ENCODE measurements at regions not wholly inside any gene's neighbourhood (a gene's known extent, or its start where the extent isn't known, plus 50 kb on each side); places are given as distances from the start of the nearest gene placed in this dataset.
A peak's percentile ranks its signal among the peaks of the same experiment; 100 is the strongest.
"Not testable (repeated sequence)": the region's sequence is repeated elsewhere in the genome, so short reads cannot be mapped to it uniquely, and the experiment has no call there.

DNA sequence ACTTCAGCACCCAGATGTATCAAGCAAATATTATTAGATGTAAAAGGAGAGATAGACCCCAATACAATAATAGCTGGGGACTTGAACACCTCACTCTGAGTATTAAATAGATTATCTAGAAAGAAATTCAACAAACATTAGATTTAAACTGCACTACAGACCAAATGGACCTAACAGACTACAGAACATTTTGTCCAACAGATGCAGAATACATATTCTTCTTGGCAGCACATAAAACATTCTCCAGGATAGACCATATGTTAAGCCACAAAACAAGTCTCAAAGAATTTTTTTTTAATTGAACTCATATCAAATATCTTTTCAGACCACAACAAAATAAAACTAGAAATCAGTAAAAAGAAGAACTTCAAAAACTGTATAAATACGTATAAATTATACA is 130.4 kb downstream of the MTERF1 start:
- DNase-seq (ENCODE audit: extremely low read depth, low read depth, low spot score): no peak

DNA sequence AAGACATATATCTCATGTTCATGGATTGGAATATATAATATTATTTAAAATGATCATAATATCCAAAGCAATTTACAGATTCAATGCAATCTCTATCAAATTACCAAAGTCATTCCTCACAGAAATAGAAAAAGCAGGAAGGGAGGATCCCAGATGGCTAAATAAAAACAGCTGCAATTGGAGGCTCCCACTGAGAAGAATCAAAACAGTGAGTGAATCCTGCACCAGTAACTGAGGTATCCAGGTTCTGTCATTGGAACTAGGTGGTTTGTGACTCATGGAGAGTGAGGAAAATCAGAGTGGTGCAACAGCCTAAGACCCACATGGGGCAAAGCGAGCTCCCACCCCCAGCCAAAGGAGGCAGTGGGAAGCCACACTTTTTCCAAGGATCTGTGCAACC is 128.4 kb downstream of the MTERF1 start:
- DNase-seq (ENCODE audit: extremely low read depth, low read depth, low spot score): no peak

GRCh38 chr7:91754280-91754679 is 126.2 kb downstream of the MTERF1 start:
- DNase-seq (ENCODE audit: extremely low read depth, low read depth, low spot score): not testable (repeated sequence)

DNA sequence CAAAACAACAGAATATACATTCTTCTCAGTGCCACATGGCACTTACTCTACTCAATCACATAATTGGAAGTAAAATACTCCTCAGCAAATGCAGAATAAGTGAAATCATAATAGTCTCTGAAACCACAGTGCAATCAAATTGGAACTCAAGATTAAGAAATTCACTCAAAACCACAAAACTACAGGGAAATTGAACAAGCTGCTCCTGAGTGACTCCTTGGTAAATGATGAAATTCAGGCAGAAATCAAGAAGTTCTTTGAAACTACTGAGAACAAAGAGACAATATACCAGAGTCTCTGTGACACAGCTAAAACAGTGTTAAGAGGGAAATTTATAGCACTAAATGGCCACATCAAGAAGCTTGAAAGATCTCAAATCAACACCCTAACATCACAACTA is 125.4 kb downstream of the MTERF1 start:
- not testable (repeated sequence) for DNase-seq (ENCODE audit: extremely low read depth, low read depth, low spot score)

GRCh38 chr7:91759205-91759863 is 121.2 kb downstream of the MTERF1 start:
- DNase-seq (ENCODE audit: extremely low read depth, low read depth, low spot score): no peak

GRCh38 chr7:91767820-91768219 is 112.7 kb downstream of the MTERF1 start:
- no peak for DNase-seq (ENCODE audit: extremely low read depth, low read depth, low spot score)

GRCh38 chr7:91771394-91771793 is 109.1 kb downstream of the MTERF1 start:
- no peak for DNase-seq (ENCODE audit: extremely low read depth, low read depth, low spot score)

DNA sequence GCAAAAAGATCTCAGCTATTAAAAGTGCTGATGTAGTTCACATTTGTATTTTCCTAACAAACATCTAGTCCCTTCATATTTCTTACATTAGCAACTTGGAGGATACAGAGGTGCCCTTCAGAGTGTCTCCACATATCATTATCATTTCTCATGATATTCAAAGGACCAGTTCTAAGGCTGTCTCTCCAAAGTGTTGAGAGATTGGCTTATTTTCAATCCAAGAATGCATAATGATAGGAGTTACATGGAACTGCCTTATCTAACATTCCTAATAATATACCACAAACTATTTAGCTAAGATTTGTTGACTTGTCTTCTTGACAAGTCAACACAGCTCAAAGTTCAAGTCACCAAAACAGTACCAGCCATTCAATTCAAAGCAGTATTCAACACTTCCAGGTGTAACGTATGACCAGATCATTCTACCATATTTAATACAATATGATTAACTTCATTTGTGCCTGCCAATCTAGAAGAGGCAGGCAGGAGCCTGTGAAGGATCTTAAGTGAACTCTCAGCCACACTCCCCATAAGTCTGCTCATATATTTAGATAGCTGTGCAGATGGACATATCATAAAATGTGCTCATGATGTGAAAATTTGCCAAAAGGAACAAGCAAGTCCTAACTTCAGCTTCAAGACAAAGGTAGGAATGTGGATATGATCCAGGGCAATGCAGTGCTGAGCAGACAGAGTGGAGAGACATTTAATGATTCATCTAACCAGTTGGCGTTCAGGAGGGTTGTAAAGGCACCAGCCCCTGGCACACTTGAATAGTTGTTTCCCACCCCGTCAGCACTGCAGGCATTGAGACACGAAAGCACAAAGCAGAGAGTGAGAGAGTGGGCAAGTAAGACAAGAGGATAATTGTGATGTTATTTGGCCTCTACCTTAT is 108.3 kb downstream of the MTERF1 start:
- no peak for DNase-seq (ENCODE audit: extremely low read depth, low read depth, low spot score)

DNA sequence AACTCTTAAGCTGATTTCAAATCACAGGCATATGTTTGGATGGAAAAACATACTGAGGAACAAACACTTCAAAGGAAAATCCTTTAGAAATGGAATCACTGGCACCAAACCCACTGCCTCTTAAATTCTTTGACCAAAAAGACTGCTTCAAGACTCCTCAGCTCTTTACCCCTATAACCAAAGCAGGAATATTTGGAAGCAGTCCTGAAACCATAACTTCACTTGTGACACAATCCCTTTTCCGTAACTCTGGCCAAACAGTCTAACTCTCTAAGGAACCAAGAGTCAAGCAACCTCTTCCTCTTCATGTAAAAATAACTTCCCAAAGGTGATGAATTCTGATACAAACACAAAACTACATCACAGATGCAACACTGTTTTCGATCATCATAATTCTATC is 104.3 kb downstream of the MTERF1 start:
- no peak for DNase-seq (ENCODE audit: extremely low read depth, low read depth, low spot score)

DNA sequence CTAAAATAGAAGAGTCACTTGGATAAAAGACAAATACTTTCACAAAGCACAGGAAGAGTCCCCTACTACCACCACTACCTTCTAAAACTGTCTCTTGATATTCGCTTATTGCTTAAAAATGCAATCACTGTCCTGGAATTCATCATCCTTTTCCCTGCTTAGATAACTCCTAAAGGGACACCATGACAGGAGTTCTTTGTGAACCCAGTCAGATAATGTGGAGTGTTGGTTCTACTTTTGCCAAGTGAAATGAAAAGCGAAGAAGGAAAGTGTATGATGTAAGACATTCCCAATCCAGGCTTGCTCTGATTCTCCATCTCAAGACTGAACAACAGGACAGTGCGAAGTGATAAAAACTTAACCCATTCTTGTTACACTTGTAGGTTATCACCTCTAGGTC is 103.0 kb downstream of the MTERF1 start:
- no peak for DNase-seq (ENCODE audit: extremely low read depth, low read depth, low spot score)

DNA sequence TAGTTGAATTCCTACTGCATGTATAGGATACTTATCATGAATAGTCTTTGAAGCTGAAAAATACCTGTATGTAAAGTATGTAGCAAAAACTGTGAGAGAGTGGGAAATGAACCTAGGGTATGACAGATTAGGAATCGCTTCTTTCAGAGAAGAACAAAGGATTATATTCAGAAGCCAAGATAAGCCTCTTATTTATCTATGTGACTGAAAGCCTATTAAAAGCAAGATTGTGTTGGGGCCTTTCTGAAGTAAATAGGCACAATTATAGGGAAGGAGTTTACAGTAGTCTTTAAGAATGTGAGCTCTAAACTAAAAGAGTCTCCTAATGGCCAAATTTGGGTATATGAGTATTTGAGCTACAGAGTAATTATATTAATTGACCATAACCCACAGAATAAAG is 102.1 kb downstream of the MTERF1 start:
- DNase-seq (ENCODE audit: extremely low read depth, low read depth, low spot score): no peak

GRCh38 chr7:91780521-91780920 is 100.0 kb downstream of the MTERF1 start:
- DNase-seq (ENCODE audit: extremely low read depth, low read depth, low spot score): no peak

GRCh38 chr7:91784469-91784868 is 96.0 kb downstream of the MTERF1 start:
- DNase-seq (ENCODE audit: extremely low read depth, low read depth, low spot score): peak; percentile 10

- no peak for DNase-seq (ENCODE audit: extremely low read depth, low read depth, low spot score)
Measured at GRCh38 chr7:91787931-91788330, 92.6 kb downstream of the MTERF1 start.

- no peak for DNase-seq (ENCODE audit: extremely low read depth, low read depth, low spot score)
Measured at GRCh38 chr7:91789086-91789485, 91.4 kb downstream of the MTERF1 start.

GRCh38 chr7:91789558-91789957 is 90.9 kb downstream of the MTERF1 start:
- DNase-seq (ENCODE audit: extremely low read depth, low read depth, low spot score): no peak

- DNase-seq (ENCODE audit: extremely low read depth, low read depth, low spot score): not testable (repeated sequence)
Measured at GRCh38 chr7:91790646-91791045, 89.9 kb downstream of the MTERF1 start.

GRCh38 chr7:91796122-91796521 is 84.4 kb downstream of the MTERF1 start:
- DNase-seq (ENCODE audit: extremely low read depth, low read depth, low spot score): no peak

DNA sequence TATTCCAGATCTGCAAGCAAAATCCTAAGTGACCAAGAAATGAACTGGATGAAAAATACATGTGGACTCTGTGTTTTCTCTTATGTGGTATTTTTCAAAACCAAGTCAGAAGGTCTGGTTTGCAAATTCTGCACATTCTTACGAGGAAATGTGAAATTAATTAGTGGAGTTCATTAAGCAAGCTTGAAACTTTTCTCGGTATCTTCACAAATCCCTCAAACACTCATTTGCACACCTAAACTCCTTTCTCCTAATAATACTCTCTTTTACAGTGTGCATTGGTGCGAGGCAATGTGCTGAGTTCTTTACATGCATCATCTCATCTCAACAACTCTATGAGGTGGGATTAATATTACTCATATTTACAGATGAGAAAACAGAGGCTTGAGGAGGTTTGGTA is 82.1 kb downstream of the MTERF1 start:
- DNase-seq (ENCODE audit: extremely low read depth, low read depth, low spot score): no peak

GRCh38 chr7:91800389-91800788 is 80.1 kb downstream of the MTERF1 start:
- no peak for DNase-seq (ENCODE audit: extremely low read depth, low read depth, low spot score)

- no peak for DNase-seq (ENCODE audit: extremely low read depth, low read depth, low spot score)
Measured at GRCh38 chr7:91801331-91801983, 79.0 kb downstream of the MTERF1 start.

DNA sequence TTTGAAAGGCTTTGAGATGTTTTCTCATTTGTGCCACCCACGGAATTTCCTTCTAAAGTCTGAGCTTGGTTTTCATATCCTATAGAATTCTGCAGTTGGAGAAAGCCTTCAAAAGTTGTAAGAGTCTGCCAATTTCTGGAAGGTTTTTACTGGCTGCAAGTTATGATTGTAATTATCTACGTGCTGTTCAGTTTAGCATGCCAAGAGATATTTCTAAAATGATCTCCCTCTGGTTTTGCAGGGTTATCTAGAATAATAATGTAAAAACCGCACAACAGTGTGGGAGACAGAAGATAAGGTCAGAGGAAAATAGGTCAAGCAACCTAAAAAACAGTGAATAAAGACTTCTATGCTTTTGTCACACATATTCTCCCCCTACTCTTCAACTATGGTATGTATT is 69.3 kb downstream of the MTERF1 start:
- no peak for DNase-seq (ENCODE audit: extremely low read depth, low read depth, low spot score)
